Neural progenitor cell (in vitro differentiated cells): ENCODE measurements at regions not wholly inside any gene's neighbourhood (a gene's known extent, or its start where the extent isn't known, plus 50 kb on each side); places are given as distances from the start of the nearest gene placed in this dataset.

ENCODE experiments used
- EZH2phosphoT487 ChIP-seq: fragments of 200-600 bp; sonication (generic); IDR thresholded peaks from 2 replicates; pipeline ENCODE4 v1.6.1; 2017; ENCODE audit warnings: antibody characterized with exemption
- TF ChIP-seq, protein P1 (sequence below): fragments of 200-600 bp; sonication (generic); IDR thresholded peaks from 2 replicates; pipeline ENCODE4 v1.5.1; 2017; ENCODE audit warnings: antibody characterized with exemption, mild to moderate bottlenecking

DNA sequence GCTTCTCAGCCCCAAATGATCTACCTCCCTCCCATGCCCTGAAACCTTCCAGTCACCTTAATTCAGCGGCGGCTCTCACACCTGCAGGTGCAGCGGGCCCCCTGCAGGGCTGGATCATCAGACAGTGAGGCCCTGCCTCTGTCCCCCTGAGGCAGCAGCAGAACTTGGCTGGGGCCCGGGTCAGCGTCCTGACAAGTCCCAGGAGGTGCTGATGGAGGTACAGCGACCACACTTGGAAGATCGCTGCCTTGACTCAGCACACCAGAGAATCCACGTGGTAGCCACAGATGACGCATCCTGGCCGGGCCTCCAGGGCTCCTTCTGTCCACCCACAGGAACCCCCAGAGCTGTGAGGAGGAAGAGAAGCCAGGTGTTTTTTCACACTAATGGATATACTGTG is 116.4 kb upstream of the THBS2 start:
- TF ChIP-seq, protein P1, sequence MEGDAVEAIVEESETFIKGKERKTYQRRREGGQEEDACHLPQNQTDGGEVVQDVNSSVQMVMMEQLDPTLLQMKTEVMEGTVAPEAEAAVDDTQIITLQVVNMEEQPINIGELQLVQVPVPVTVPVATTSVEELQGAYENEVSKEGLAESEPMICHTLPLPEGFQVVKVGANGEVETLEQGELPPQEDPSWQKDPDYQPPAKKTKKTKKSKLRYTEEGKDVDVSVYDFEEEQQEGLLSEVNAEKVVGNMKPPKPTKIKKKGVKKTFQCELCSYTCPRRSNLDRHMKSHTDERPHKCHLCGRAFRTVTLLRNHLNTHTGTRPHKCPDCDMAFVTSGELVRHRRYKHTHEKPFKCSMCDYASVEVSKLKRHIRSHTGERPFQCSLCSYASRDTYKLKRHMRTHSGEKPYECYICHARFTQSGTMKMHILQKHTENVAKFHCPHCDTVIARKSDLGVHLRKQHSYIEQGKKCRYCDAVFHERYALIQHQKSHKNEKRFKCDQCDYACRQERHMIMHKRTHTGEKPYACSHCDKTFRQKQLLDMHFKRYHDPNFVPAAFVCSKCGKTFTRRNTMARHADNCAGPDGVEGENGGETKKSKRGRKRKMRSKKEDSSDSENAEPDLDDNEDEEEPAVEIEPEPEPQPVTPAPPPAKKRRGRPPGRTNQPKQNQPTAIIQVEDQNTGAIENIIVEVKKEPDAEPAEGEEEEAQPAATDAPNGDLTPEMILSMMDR, result no peak
- no peak for TF ChIP-seq EZH2phosphoT487
